ENCODE measurements at regions not wholly inside any gene's neighbourhood (a gene's known extent, or its start where the extent isn't known, plus 50 kb on each side); places are given as distances from the start of the nearest gene placed in this dataset.
A peak's percentile ranks its signal among the peaks of the same experiment; 100 is the strongest.
"Not testable (repeated sequence)": the region's sequence is repeated elsewhere in the genome, so short reads cannot be mapped to it uniquely, and the experiment has no call there.

DNA sequence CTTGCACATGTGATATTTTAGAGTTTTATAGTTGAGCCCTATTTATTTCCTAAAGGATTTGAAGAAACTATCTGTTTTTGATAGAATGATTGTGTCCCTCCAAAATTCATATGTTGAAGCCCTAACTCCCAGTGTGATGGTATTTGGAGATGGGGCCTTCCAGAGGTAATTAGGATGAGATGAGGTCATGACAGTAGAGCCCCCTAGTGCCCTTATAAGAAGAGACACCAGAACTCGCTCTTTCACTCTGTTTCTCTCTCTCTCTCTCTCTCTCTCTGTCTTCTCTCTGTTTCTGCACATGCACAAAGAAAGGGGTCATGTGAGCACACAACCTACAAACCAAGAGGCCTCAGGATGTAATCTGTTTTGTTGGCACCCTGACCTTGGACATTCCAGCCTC lies 921.9 kb upstream of the DIAPH2 start:
- no peak for DNase-seq (ENCODE audit: low read depth in 2 of 3, low spot score in 2 of 3)

DNA sequence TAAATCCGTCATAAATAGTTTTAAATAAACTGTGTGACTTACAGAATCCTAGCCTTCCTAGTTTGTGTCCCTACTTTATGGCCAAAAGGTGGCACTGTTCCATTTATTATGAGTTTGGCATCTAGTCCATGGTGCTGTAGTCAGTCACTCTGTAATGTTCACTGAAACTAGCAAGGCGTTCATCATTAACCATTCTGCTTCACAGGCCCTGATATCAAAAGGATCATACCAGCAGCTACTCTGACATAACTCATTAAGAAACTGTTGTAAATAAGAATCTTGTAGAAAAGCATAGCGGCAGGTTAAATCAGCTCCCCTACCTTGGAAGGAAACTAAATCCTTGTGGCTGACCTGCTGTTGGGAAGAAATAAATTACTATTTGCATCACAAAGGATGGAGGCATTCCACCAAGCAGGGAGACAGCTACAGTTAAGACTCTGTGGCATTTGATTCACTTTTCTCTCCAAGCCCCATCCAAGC lies 919.6 kb upstream of the DIAPH2 start:
- peak in 1 of 3 donors; percentile 25 for DNase-seq (ENCODE audit: low read depth in 2 of 3, low spot score in 2 of 3)

DNA sequence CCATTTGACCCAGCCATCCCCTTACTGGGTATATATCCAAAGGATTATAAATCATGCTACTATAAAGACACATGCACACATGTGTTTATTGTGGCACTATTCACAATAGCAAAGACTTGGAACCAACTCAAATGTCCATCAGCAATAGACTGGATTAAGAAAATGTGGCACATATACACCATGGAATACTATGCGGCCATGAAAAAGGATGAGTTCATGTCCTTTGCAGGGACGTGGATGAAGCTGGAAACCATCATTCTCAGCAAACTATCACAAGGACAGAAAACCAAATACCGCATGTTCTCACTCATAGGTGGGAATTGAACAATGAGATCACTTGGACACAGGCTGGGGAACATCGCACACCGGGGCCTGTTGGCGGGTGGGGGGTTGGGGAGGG lies 913.4 kb upstream of the DIAPH2 start:
- DNase-seq (ENCODE audit: low read depth in 2 of 3, low spot score in 2 of 3): not testable (repeated sequence)

DNA sequence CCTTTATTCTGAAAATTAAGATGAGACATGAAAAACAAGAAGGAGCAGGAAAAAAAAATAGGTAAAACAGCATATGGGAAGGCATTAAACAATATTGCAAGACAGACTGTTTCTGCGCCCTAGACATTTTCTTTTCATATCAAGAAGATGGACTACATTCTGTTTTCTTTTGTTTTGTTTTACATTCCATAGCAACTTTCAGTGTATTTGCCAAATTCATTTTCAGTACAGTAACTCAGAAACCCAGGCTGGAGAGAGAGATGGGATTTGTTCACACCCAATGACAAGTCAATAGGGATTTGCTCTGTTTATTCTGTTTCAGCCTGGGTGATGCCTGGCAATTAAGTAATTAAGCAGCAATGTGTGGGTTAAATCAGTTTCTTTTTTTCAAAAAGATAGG lies 892.8 kb upstream of the DIAPH2 start:
- DNase-seq (ENCODE audit: low read depth in 2 of 3, low spot score in 2 of 3): no peak

DNA sequence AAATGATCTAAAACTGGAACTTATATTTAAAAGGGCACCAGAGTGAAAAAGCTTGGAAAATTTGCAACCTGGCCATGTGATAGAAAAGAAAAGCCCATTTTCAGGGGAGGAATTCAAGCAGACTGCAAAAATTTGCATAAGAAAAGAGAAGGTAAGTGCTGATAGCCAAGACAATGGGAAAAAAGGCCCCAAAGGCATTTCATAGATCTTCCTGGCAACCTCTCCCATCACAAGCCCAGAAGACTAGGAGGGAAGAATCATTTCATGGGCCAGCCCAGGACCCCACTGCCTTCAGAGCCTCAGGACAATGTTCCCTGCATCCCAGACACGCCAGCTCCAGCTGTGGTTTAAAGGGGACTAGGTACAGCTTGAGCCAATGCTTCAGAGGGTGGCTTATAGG lies 887.3 kb upstream of the DIAPH2 start:
- DNase-seq (ENCODE audit: low read depth in 2 of 3, low spot score in 2 of 3): no peak

DNA sequence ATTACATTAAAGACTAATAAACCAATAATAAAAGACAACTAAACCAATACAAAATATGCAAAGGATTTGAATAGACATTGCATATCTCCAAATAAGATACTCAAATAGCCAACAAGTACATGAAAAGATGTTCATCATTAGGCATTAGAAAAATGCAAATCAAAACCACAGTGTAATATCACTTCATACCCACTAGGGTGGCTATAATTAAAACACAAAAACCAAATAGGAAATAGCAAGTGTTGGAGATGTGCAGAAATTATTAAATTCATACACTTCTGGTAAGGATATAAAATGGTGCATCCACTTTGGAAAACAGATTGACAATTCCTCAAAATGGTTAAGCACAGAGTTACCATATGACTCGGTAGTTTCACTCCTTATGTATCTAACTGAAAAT lies 860.8 kb upstream of the DIAPH2 start:
- no peak for DNase-seq (ENCODE audit: low read depth in 2 of 3, low spot score in 2 of 3)

DNA sequence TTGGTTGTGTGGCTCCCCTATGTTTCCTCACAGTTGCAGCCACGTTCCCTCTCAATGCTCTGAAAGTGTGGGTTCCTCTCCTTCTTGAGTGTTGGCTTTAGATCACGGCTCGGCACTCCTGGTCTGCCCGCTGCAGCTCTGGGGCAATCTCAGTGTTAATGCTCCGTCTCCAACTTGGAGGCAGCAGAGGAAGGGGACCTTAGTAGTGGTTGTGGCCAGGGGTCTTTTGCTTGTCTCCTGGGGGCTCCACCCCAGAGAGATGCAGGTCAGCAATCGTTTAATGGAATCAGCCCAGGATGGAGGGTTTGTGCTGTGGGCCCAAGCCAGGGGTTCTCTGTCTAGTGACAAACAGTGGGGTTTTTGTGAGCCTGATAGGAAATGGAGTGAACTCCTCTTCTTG lies 849.4 kb upstream of the DIAPH2 start:
- no peak for DNase-seq (ENCODE audit: low read depth in 2 of 3, low spot score in 2 of 3)

DNA sequence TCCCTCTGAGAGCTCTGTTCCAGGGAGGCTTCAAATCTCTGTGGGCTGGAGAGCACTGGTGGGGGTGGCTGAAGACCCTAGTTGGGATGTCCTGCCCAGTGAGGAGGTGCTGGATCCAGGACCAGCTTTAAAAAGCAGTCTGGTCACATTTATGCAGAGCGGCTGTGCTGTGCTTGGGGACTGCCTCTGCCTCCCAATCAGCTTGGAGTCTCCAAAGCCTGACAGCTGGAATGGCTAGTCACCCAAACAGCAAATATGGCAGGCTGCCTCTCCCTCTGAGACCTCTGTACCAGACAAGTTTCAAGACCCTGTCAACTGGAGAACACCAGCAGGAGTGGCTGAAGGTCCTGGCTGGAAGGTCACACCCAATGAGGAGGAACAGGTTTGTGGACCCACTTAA lies 848.1 kb upstream of the DIAPH2 start:
- DNase-seq (ENCODE audit: low read depth in 2 of 3, low spot score in 2 of 3): no peak

DNA sequence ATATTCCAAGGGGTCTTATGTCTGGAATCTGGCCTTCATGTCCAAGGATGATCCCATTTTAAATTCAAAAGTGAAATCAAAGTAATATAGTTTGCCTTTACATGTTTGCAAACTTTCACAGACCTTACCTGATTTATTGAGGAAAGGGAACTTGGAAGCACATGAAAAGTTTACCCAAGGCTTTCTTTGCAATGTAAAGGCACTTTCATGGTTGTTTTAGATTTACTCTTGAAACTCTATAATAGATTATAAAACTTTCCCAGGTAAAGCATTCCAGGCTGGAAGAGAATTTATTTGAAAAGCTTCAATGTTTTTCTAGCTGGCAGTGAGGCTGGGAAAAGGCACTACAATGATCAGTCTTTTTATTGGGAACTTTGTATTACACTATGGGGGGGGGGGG lies 842.8 kb upstream of the DIAPH2 start:
- no peak for DNase-seq (ENCODE audit: low read depth in 2 of 3, low spot score in 2 of 3)

DNA sequence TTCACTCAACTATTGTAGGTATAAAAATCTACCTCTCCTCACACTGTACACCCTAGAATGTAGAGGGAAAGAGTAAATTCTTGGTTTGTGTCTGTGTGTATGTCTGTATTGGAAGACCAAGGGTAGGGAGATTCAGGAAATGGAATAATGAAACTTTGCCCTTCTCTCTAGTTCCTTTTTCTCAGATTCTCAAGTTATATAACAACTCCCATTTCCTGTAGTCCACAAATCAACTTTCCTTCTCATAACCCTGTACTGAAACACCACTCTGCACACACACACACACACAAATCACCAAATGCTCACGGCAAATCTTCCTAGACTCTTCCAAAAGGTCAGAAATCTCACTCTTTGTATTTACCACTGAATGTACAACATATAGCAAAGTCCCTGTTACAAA lies 824.5 kb upstream of the DIAPH2 start:
- no peak for DNase-seq (ENCODE audit: low read depth in 2 of 3, low spot score in 2 of 3)

DNA sequence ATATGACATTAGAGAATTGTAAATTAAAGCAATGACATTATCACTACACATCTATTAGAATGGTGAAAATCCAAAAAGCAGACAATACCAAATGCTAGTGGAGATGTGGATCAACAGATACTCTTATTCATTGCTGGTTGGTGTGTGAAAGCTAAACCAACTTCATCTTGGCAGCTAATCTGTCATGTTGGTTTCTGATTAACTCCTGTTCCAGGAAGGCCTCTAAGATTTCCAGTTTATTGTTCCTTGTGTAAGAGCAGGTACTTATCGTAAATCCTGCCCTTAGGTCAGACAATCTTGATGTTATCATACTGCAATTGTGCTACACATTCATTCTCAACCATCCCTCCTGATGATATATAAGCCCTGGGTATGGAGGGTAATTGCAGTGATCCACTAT lies 809.0 kb upstream of the DIAPH2 start:
- no peak for DNase-seq (ENCODE audit: low read depth in 2 of 3, low spot score in 2 of 3)

DNA sequence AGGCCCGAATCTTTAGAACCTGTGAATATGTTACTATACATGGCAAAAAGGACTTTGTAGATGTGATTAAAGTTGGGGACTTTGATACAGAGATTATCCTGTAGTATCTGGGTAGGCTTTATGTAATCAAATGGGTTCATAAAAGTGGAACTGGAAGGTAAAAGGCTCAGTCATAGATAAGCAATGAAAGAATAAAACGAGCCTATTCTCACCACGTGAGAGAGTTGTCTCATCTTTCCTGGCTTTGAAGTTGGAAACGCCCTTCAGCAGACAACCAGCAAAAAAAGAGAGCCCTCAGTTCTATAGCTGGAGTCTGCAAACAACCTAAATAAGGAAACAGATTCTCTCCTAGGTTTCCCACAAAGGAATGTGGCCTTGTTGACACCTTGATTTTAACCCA lies 805.8 kb upstream of the DIAPH2 start:
- DNase-seq (ENCODE audit: low read depth in 2 of 3, low spot score in 2 of 3): no peak

DNA sequence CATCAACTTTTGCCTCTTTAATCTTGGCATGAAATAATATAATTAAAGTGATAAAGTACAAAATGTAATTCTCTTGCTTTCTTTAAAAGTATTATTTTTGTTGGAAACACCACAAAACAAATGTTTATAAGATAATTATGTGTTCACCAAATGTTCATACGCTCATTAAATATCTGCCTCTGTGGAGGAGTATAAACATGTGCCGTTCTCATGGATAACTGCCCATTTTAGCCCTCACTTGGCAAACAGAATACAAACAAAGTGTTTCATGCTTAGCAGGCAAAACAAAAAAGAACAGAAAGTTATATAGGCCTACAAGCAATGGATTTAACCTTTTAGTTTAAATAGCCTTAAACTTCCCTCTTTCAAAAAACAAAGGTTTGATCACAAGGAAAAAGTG lies 800.5 kb upstream of the DIAPH2 start:
- DNase-seq (ENCODE audit: low read depth in 2 of 3, low spot score in 2 of 3): no peak

DNA sequence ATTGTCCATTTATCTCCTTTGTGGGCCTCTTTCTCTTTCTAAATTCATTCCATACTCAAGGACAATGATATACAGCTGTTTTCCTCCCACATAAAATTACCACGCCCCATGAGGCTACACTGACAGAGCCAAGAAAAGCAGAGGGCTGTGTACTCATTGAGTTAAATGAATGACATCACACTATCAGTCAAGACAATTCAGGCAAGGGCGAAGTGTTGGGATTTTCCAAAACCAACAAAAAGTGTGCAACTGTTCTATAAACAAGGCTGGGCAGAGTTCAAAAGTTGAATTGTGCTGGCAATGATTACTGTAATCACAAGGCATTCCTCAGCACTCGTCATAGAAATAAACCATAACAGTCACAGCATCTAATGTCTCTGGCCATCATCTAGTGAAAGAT lies 799.6 kb upstream of the DIAPH2 start:
- DNase-seq (ENCODE audit: low read depth in 2 of 3, low spot score in 2 of 3): no peak

DNA sequence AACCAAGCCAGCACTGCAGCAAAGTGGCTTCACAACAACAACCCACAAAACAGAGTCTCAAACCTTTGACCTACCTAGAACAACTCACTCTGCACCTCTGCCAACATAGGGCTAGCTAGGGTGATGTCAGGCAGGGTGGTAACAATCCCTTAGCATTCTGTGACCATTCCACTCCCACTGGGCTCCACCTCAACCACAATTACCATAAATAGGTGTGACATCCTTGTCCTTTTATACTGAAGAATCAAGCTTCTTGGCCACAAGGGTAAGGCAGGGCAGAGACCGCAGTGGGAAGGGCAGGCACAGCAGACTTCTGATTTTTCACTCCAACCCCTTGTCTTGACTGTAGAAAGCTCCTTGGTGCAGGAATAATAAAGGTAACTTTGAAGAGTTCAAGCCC lies 795.4 kb upstream of the DIAPH2 start:
- no peak for DNase-seq (ENCODE audit: low read depth in 2 of 3, low spot score in 2 of 3)

DNA sequence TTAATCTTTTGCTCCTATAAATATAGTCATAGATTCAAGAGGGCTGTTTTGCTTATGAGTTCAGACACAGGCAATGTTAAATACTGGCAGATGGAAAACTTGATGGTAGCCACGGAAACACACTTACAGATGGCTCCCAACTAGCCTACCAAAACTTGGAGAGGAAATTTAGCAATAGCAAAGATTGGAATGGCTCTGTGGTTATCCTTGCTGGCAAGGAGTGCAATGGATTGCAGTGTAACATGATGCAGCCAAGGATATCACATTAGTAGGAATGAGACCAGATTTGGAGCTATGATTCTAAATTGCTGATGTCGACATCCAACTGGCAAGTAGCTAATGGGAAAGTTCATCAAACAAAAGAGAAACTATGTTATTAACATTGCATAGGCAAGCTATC lies 791.0 kb upstream of the DIAPH2 start:
- no peak for DNase-seq (ENCODE audit: low read depth in 2 of 3, low spot score in 2 of 3)

DNA sequence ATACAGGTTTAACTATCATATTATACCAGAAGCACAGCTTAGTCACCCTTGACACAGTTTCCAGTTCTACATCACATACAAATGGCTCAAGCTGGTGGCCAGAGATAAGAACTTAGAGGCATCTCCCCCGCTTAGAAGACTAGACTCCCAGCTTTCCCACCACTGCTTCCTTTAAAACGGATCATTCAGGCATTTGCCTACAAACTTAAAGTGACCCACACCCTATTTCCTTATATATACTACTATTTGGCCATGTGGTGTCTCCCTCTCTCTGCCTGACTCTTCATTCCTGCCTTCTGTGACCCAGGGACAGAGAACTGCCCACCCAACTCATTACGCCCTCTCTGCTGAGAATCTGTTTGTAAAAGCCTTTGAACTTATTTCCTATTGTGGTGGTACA lies 781.2 kb upstream of the DIAPH2 start:
- no peak for DNase-seq (ENCODE audit: low read depth in 2 of 3, low spot score in 2 of 3)

DNA sequence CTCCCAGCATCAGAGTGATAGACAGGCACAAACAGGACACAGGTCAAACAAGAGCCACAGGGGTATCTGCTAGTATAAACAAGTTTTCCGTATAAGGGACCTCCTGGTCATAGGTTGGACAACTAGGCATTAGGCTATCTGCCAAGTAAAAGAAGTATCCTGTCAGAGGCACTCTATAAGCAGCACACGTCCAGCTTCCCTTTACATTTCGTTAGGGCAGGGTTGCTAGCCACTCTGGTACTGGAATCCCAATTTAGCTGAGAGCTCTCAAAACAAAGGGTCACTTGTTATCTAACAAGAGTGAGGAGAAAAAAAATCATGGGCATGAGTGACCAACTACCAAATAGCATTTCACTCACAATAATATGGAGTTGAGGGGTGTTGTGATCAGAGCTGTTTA lies 780.7 kb upstream of the DIAPH2 start:
- no peak for DNase-seq (ENCODE audit: low read depth in 2 of 3, low spot score in 2 of 3)

DNA sequence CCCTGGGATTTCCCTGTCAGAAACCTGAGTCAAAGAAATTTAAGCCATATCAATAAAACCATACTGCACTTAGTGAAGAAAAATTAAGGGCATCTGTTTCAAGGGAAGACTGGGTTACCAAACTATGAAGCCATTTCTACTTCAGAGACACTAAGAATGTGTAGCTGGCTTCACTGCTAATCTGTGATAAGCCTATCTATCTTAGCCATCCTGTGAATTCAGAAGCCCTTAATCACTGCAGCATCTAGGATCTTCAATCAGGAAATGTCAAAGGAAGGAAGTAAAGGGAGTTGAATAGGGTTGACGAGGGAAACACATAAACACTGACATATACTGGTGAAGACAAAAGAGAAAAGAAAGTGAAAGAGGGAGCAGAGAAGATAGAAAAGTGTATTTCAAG lies 777.6 kb upstream of the DIAPH2 start:
- no peak for DNase-seq (ENCODE audit: low read depth in 2 of 3, low spot score in 2 of 3)

DNA sequence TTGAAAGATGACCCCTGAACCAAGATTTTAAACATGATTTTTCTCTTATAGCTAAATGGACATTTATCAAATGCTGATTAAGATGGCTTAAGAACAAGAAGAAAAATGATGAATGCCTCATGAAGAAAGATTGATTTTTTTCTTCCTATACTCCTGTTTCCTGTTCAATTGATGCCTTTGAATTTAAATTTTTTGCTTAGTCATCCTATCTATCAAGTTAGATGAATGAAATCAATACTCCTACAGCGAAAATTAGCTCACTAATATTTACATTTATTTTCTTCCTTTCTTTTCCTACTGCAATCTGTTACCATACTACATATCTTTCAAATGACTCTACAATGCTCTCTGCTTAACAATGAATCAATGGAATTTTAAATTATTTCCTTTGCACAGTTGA lies 773.6 kb upstream of the DIAPH2 start:
- no peak for DNase-seq (ENCODE audit: low read depth in 2 of 3, low spot score in 2 of 3)

DNA sequence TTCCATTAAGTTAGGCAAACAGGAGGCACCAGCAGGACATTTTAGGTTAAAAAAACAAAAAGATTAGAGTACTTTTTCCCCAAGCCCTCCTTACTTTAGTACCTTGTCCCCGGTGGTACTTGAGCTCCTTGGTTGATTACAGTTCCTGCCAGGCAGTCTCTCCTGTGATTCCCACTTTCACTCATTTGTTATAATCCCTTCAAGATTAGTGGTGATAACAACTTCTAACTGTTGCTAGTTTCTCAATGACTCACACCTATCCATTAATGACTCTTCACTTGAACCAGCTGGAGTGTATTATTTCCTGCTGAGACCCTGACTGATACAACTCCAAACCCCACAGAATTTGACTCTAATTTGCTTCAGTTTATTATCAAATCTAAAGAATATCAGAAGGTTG lies 765.0 kb upstream of the DIAPH2 start:
- no peak for DNase-seq (ENCODE audit: low read depth in 2 of 3, low spot score in 2 of 3)

DNA sequence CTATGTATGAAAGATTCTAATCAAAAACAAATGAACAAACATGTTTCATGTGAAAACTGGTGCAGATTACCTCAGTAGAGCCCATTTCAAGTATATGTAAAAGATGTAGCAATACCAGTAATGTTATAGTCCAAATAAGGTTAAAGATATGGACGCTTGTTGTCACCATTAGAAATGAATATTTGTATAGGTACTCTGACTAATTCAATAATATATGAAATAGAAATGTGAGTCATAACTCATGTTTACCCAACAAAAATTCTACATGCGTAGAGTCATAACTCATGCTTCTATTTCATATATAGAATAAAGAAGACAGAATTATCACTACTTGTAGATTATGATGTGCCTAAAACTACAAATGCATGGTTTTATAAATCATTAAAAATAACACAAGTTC lies 739.1 kb upstream of the DIAPH2 start:
- DNase-seq (ENCODE audit: low read depth in 2 of 3, low spot score in 2 of 3): no peak

DNA sequence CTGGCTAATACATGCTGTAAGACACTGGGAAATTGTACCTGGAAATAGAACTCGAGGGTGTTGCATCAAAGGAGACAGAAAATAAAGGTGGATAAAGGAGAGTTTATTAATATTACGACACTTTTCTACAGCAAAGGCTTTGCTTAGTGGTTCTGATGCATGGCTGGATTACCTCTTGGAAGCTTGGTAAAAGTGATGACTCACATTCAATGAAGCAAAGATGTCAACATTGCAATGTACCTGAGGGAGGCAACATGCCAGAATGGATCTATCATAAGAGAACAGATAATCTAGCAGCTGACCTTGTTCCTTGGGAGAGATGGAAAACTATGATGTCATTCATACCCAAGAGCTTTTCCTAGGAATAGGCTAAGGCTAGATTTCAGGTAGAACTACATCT lies 735.1 kb upstream of the DIAPH2 start:
- DNase-seq (ENCODE audit: low read depth in 2 of 3, low spot score in 2 of 3): no peak

DNA sequence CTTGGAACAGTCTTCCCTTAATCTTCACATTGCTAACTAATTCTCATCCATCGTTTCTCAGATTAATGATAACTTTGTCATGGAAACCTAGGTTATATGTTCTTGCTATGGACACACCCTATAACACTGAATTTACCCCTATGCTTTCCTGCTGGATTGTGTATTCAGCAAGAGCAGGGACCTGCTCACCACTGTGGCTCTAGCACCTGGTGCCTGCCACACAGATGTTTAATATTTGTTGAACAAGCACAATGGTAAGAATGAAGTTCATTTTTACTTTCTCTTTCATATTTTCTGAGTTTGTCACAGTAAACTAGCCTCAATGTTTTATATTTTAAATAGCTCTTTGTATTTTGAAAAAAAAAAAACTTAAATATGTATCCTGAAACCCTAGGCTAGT lies 734.0 kb upstream of the DIAPH2 start:
- no peak for DNase-seq (ENCODE audit: low read depth in 2 of 3, low spot score in 2 of 3)

Measured in hematopoietic multipotent progenitor cell (in vitro differentiated cells).